A549 (cell line): ENCODE measurements at regions not wholly inside any gene's neighbourhood (a gene's known extent, or its start where the extent isn't known, plus 50 kb on each side); places are given as distances from the start of the nearest gene placed in this dataset.

Experiments
- ATAC-seq, 2 experiments: fragments of 200-7000 bp in 1 of 2; fragments of >200 bp in 1 of 2; cut with Nextera tagmentation in 1 of 2; cut with Tn5 transposase in 1 of 2; 3 replicates each; pipeline versions ENCODE4 v1.8.0 to v1.9.1; 2018 to 2020; ENCODE audit warnings: mild to moderate bottlenecking in 1 of 2, moderate library complexity in 1 of 2
- CTCF ChIA-PET: fragments of 300-600 bp; sonication (Branson Sonifier 250); formaldehyde crosslinking; extraction: SDS; loops from one replicate; lab custom pipeline; 2021; ENCODE audit warnings: antibody characterized with exemption, inconsistent platforms; lab: Yijun Ruan, JAX
- POLR2A ChIA-PET: fragments of 350-600 bp; formaldehyde crosslinking; extraction: SDS; loops from one replicate; lab custom pipeline; 2021; ENCODE audit warnings: antibody characterized with exemption, inconsistent platforms; lab: Yijun Ruan, JAX
- DNase-seq, 2 experiments: peaks; one replicate each; pipeline versions ENCODE4 v3.0.0 to v3.0.0-alpha.2; 2011 to 2016; ENCODE audit warnings: low read depth in 1 of 2, low spot score in 1 of 2
- FAIRE-seq: peaks from 2 replicates; lab custom pipeline; 2011; peaks lifted over from hg19 to GRCh38; lab: Jason Lieb, UNC
- H3K27ac ChIP-seq, 2 experiments: fragments of >200 bp; sonication (Bioruptor Twin); formaldehyde crosslinking; 3 replicates each; pipeline ENCODE4 v1.5.1; 2016 to 2017
- H3K4me1 ChIP-seq: fragments of >200 bp; sonication (Bioruptor Twin); formaldehyde crosslinking; 3 replicates; pipeline ENCODE4 v1.6.1; 2016
- H3K4me2 ChIP-seq: fragments of >200 bp; sonication (Bioruptor Twin); formaldehyde crosslinking; 3 replicates; pipeline ENCODE4 v1.6.1; 2016
- H3K4me3 ChIP-seq: fragments of >200 bp; sonication (Bioruptor Twin); formaldehyde crosslinking; 3 replicates; pipeline ENCODE4 v1.5.1; 2016
- H3K9me3 ChIP-seq: fragments of >200 bp; sonication (Bioruptor Twin); formaldehyde crosslinking; 3 replicates; pipeline ENCODE4 v1.6.1; 2016
- CBX8 ChIP-seq: fragments of 200-600 bp; sonication (generic); IDR thresholded peaks from 2 replicates; pipeline ENCODE4 v1.6.1; 2016
- CHD2 ChIP-seq: fragments of 150-350 bp; IDR thresholded peaks from 2 replicates; pipeline ENCODE4 v1.6.1; 2014; ENCODE audit warnings: low read length; ENCODE audit not compliant: partially characterized antibody
- EHMT2 ChIP-seq: fragments of 200-600 bp; sonication (generic); IDR thresholded peaks from 2 replicates; pipeline ENCODE4 v1.6.1; 2016; ENCODE audit warnings: antibody characterized with exemption, low read depth, mild to moderate bottlenecking, moderate library complexity
- EP300 ChIP-seq, 2 experiments: fragments of >200 bp; sonication (Bioruptor Twin); formaldehyde crosslinking; IDR thresholded peaks; 2 replicates in 1 of 2; 3 replicates in 1 of 2; pipeline ENCODE4 v1.6.1; 2016 to 2017
- ESRRA ChIP-seq: fragments of 150-350 bp; IDR thresholded peaks from 2 replicates; pipeline ENCODE4 v1.6.1; 2014; ENCODE audit warnings: mild to moderate bottlenecking, low read length, borderline replicate concordance
- FOSB ChIP-seq: fragments of 250-450 bp; sonication (Bioruptor Pico); IDR thresholded peaks from 2 replicates; pipeline ENCODE4 v1.5.0; 2020; ENCODE audit warnings: mild to moderate bottlenecking, moderate library complexity
- FOXS1 ChIP-seq: fragments of 250-450 bp; sonication (Bioruptor Pico); IDR thresholded peaks from 2 replicates; pipeline ENCODE4 v1.5.0; 2020; ENCODE audit warnings: mild to moderate bottlenecking, moderate library complexity
- GATA3 ChIP-seq: IDR thresholded peaks from 2 replicates; pipeline ENCODE4 v1.6.1; 2012; ENCODE audit warnings: borderline replicate concordance
- HDAC2 ChIP-seq: fragments of 200-600 bp; sonication (generic); IDR thresholded peaks from 2 replicates; pipeline ENCODE4 v1.6.1; 2016
- HOXB5 ChIP-seq: fragments of 250-450 bp; sonication (Bioruptor Pico); IDR thresholded peaks from 2 replicates; pipeline ENCODE4 v1.5.0; 2020; ENCODE audit warnings: mild to moderate bottlenecking, moderate library complexity
- JUNB ChIP-seq: fragments of >200 bp; sonication (Bioruptor Twin); formaldehyde crosslinking; IDR thresholded peaks from 2 replicates; pipeline ENCODE4 v1.6.1; 2016
- KDM5A ChIP-seq: fragments of 200-600 bp; sonication (generic); IDR thresholded peaks from 2 replicates; pipeline ENCODE4 v1.6.1; 2016; ENCODE audit warnings: antibody characterized with exemption, mild to moderate bottlenecking
- MAFK ChIP-seq: fragments of 450-650 bp; IDR thresholded peaks from 2 replicates; pipeline ENCODE4 v1.6.1; 2014; ENCODE audit not compliant: partially characterized antibody
- MYC ChIP-seq: IDR thresholded peaks from 2 replicates; pipeline ENCODE4 v1.6.1; 2012; ENCODE audit warnings: mild to moderate bottlenecking, inconsistent platforms, low read length, improper control_type of control experiment, borderline replicate concordance
- NR3C1 ChIP-seq: fragments of >200 bp; sonication (Bioruptor Twin); formaldehyde crosslinking; IDR thresholded peaks from 3 replicates; pipeline ENCODE4 v1.6.1; 2017
- PHF8 ChIP-seq: fragments of 200-600 bp; sonication (generic); IDR thresholded peaks from 2 replicates; pipeline ENCODE4 v1.6.1; 2016; ENCODE audit warnings: low read depth, mild to moderate bottlenecking, antibody characterized with exemption, moderate library complexity, borderline replicate concordance
- POLR2A ChIP-seq: IDR thresholded peaks from 2 replicates; pipeline ENCODE4 v1.6.1; 2012; ENCODE audit warnings: mild to moderate bottlenecking, low read length
- RCOR1 ChIP-seq: fragments of 150-350 bp; IDR thresholded peaks from 2 replicates; pipeline ENCODE4 v1.6.1; 2014; ENCODE audit warnings: antibody characterized with exemption, low read length, low read depth
- RFX5 ChIP-seq: fragments of 450-650 bp; IDR thresholded peaks from 2 replicates; pipeline ENCODE4 v1.7.1; 2014; ENCODE audit warnings: antibody characterized with exemption, mild to moderate bottlenecking, moderate library complexity
- SREBF2 ChIP-seq: fragments of 450-650 bp; IDR thresholded peaks from 2 replicates; pipeline ENCODE4 v1.6.1; 2014; ENCODE audit warnings: mild to moderate bottlenecking, moderate library complexity
- ZFP36 ChIP-seq: fragments of 450-650 bp; IDR thresholded peaks from 2 replicates; pipeline ENCODE4 v1.6.1; 2014; ENCODE audit warnings: borderline replicate concordance; ENCODE audit not compliant: partially characterized antibody
- ZSCAN20 ChIP-seq: fragments of 250-450 bp; sonication (Bioruptor Pico); IDR thresholded peaks from 2 replicates; pipeline ENCODE4 v1.8.0; 2022; ENCODE audit warnings: mild to moderate bottlenecking, moderate library complexity
- WGBS: methylation state at CpG from one replicate; pipeline ENCODE4 v1.1.6; 2017; ENCODE audit errors: missing lambda C conversion rate; 5-methylcytosine and 5-hydroxymethylcytosine counted together
- TF ChIP-seq, protein P1 (sequence below): IDR thresholded peaks from 2 replicates; pipeline ENCODE4 v1.6.1; 2012; ENCODE audit warnings: low read depth, borderline replicate concordance
- TF ChIP-seq, protein P2 (sequence below): fragments of 150-350 bp; IDR thresholded peaks from 2 replicates; pipeline ENCODE4 v1.6.1; 2014; ENCODE audit warnings: low read depth, mild to moderate bottlenecking, low read length
- TF ChIP-seq, protein P3 (sequence below): fragments of 450-650 bp; IDR thresholded peaks from 2 replicates; pipeline ENCODE4 v1.6.1; 2014; ENCODE audit warnings: antibody characterized with exemption

DNA sequence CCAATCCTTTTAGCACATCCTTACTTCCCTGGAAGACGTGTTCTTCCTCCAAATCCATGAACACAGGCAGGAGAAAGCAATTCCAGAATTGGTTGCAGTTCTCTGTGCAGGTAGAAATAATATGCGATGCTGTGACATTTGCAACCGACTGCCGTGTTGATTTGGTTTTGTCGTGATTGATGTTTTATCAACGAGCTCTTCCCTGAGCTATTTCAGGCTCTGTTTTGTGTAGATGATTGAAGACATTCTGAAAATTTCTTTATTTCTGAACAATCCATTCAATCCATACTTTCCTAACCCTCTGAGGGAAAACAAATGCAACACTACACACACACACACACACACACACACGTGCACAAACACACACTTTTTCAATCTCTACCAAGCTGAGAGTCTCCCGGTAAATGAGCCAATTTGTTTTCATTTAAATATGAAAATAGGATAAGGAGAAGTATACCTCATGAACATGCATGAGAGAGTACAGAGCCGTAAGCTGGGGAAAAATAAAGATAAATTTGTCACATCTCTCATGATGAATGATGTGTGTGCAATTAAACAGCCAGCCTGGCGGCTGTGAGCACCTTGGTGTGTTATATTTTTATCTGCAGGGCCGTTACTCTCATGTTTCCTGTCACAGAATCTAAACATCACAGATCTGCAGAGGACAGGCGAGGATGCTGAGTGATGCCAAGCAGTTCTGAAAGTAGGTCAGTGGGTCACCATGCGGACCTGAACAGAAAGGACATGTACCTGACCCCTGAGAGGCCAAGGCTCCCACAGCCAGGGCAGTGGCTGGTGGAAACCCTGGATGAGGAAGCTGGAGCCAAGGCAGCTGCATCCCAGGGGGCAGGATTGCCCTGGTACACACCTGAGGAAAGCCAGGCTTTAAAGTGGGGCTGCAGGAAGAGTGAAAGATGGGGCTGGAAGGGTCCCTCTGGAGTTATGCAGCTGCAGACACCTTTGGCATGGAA is 64.8 kb downstream of the PDCL3 start:
- FAIRE-seq (no peak), ATAC-seq (no peak)

DNA sequence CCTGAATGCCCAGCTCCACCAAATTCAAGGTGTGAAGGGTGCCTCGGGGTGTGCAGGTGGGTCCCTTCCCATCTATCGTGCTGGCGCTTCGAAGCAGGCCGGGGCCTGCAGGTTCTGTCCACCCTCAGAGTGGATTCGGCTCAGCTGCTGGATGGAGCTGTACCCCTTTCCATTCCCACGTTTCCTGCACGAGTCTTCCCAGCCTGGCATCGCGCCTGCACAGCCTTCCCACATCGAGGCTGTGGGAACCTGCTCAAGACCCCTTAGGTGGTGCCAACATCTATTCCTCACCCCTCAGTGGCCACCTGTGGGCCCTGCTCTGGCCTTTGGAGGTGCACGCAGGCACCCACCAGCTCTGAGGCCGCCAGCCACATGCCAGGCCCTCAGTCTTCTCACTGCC is 65.7 kb downstream of the PDCL3 start:
- Histone ChIP-seq H3K4me3 (no peak overlapping the region), H3K27ac (no peak overlapping the region), H3K4me1 (0 out of 3 replicates have a peak, but pooled peaks cover 5% of the 10 kb centered on the region), H3K9me3 (no peaks in the 10 kb centered on the region)
- 69% methylated on average over 13 of the region's 13 CpGs for WGBS
- POLR2A ChIA-PET: no interaction called here
- DNase-seq (no peak), FAIRE-seq (no peak), ATAC-seq (no peak; a peak in 1 of 6 replicates)
- CTCF ChIA-PET: interaction anchor here (1.0 to 3.0 kb wide), 5 partner anchors 14 to 34 kb away, joined by 3 to 8 read pairs (median 3); no protein-coding TSS in a partner anchor
- TF ChIP-seq MAFK: no peak
- no peak for TF ChIP-seq KDM5A
- no peak for TF ChIP-seq JUNB
- TF ChIP-seq MYC: no peak
- TF ChIP-seq, protein P1, sequence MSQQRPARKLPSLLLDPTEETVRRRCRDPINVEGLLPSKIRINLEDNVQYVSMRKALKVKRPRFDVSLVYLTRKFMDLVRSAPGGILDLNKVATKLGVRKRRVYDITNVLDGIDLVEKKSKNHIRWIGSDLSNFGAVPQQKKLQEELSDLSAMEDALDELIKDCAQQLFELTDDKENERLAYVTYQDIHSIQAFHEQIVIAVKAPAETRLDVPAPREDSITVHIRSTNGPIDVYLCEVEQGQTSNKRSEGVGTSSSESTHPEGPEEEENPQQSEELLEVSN: no peak
- TF ChIP-seq, protein P2, sequence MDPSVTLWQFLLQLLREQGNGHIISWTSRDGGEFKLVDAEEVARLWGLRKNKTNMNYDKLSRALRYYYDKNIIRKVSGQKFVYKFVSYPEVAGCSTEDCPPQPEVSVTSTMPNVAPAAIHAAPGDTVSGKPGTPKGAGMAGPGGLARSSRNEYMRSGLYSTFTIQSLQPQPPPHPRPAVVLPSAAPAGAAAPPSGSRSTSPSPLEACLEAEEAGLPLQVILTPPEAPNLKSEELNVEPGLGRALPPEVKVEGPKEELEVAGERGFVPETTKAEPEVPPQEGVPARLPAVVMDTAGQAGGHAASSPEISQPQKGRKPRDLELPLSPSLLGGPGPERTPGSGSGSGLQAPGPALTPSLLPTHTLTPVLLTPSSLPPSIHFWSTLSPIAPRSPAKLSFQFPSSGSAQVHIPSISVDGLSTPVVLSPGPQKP: no peak
- no peak for TF ChIP-seq RFX5
- TF ChIP-seq ESRRA: no peak
- no peak for TF ChIP-seq FOXS1 (CRISPR knock-in tag)
- TF ChIP-seq CHD2: no peak
- no peak for TF ChIP-seq RCOR1
- TF ChIP-seq POLR2A: no peak
- no peak for TF ChIP-seq ZSCAN20
- no peak for TF ChIP-seq CBX8
- TF ChIP-seq EHMT2: no peak
- no peak for TF ChIP-seq FOSB (CRISPR knock-in tag)
- TF ChIP-seq ZFP36: no peak
- TF ChIP-seq SREBF2: no peak
- no peak for TF ChIP-seq HOXB5 (CRISPR knock-in tag)
- TF ChIP-seq GATA3: no peak
- TF ChIP-seq, all 56 proteins: peak for 0
- H3K4me2 ChIP-seq: no peak overlapping the region

More for the DNA sequence above, 64.8 kb downstream of the PDCL3 start:
- no peak for DNase-seq
- Histone ChIP-seq H3K27ac (no peak overlapping the region), H3K9me3 (no peaks in the 10 kb centered on the region), H3K4me3 (no peak overlapping the region), H3K4me1 (no peaks in the 10 kb centered on the region), H3K4me2 (no peak overlapping the region)
- CTCF ChIA-PET: interaction anchor here (1.1 to 2.8 kb wide), 3 partner anchors 17 to 33 kb away, joined by 3 to 6 read pairs (median 3); no protein-coding TSS in a partner anchor
- TF ChIP-seq HDAC2 (no peak), EHMT2 (no peak), EP300 (IDR thresholded peaks at IDR 0.05) (no peak), PHF8 (no peak), NR3C1 (no peak), ZSCAN20 (no peak), FOSB (CRISPR knock-in tag) (no peak), MAFK (no peak)
- TF ChIP-seq, protein P3, sequence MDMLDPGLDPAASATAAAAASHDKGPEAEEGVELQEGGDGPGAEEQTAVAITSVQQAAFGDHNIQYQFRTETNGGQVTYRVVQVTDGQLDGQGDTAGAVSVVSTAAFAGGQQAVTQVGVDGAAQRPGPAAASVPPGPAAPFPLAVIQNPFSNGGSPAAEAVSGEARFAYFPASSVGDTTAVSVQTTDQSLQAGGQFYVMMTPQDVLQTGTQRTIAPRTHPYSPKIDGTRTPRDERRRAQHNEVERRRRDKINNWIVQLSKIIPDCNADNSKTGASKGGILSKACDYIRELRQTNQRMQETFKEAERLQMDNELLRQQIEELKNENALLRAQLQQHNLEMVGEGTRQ: no peak
- 65% methylated on average over 13 of the region's 13 CpGs for WGBS
- POLR2A ChIA-PET: no interaction called here
